ENCODE measurements at regions not wholly inside any gene's neighbourhood (a gene's known extent, or its start where the extent isn't known, plus 50 kb on each side); places are given as distances from the start of the nearest gene placed in this dataset.

DNA sequence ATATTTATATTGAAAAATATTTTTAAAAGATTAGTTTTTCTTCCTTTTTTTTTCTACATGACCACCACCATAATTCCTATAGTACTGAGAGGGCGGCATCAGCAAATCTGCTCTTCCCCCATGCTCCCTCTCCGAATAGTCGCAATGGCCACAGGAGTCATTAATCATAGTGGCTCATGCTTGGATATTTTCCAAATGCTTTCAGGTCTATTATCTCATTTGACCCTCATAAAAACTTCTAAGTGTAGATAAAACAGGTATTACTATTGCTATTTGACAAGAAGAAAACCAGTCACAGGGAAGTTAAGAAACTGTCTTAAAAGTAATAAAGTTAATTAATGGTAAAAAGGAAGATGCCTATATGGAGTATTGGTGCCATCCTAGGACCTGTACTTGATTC lies 440.7 kb downstream of the CMPK2 start:
- no peak for DNase-seq

DNA sequence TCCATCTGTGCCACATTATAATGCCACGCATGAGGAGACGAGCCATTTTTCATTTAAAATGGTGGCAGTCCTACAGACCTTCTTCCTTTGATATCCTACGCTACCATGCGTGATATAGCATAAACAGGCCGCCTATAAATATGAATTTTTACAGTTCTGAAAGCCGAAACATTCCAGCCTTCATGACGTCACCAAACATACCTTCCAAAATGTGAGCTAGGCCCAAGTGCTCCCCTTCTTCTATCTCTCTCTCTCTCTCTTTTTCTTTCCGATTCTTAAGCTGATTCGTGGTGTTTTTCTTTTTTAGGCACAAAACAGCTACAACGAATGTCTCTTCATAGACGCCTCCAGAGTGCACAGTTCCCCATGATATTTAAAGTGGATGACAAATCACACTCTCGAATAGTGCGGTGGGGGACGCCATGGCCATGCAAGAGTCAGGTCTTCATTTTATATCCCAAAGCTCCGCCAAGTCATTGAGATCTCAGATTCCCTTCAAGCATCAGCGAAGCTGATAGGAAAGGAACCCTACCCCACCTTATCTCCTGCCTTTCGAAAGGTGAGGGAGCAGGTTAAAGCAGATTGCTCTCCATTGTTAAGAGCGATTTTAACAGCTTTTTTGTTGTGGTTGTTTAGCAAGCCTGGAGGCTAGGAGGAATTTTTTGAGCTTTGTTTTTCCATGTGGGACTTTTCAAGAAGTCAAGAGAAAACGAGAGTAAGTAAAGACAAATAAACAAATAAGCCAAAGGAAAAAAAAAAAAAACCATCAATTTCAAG lies 436.3 kb downstream of the CMPK2 start:
- DNase-seq = no peak

DNA sequence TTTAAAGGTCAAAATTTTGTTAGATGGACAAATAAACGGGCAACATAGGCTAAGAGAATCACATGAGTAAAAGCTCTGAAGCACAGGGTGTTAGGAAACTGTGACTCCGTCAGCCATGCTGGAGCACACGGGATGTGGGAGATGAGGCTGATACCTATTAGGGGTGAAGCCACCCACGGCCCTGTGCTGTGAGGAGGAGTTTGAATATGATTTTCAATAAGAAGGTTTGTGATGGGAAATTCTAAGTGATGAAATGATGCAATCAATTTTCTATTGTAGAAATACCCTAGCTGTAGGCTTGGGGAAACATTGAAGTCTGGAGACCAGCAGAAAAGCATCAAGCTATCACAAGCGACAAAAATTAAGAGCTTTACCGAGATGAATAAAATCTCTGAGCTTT lies 431.3 kb downstream of the CMPK2 start:
- no peak for DNase-seq

GRCh38 chr2:6441800-6442199 lies 423.9 kb downstream of the CMPK2 start:
- no peak for DNase-seq

DNA sequence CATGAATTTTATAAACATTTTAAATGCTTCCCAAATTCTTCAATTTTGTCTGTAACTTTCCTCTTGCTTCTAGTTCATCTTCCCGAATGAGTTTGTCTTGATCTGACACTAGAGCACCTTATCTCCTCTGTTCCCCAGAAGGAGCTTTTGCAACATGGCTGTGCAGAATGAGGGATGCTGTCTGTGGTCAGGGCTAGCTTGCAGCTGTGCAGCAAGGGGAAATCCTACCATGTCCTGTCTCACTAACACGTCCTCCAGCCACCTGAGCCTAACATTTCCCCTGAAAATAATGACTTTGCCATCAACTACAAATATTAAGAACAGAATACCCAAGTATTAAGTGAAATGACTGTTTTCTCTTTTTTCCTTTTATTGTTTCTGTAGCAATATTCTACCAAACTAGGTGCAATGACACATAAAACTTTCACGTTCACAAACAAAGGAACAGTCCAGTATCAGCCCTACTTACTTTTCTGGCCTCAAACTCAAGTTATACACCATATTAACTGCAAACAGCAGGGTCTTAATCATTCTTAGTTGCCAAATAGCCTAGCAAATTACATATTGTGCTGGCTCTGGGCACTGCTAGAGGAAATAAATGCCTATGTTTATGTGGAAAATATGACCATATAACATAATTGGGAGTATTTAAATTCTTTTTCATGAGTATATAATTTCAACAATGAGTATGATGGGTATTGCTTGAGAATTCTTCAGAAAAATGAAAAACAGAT lies 423.3 kb downstream of the CMPK2 start:
- no peak for DNase-seq

DNA sequence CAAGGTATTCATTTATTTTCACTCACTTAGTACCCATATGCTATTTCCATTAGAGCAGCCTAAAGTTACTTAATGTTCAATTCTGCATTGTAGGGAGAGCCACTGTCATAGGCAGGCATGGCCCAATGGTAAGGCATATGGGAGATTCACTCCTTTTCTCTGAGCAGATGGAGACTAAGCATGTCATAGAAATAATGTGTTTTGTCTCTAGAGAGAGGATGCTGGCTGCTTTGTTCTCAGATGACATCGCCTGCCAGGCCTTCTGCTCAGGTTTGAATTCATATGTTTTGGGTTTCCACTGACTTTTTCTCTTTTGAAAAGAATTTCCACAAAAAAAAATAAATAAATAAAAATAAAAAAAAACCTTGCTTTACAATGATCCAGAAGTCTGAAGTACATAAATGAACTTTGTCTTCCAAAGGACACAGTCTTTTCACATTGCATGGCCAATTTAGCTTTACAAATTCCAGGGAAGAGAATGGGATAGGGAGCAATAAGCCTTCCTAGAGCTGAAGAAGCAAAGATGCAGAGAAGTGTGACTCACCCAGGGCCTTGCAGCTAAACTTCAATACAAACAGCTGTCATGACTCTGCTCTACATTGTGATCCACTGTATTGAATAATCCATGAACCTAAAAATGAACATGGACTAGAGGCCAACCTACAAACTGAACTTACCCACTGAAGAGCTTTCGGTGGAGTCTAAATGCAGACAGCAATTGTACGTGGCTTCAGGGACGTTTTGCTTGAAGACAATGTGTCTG lies 422.5 kb downstream of the CMPK2 start:
- DNase-seq = no peak

GRCh38 chr2:6444514-6444913 lies 421.2 kb downstream of the CMPK2 start:
- no peak for DNase-seq

DNA sequence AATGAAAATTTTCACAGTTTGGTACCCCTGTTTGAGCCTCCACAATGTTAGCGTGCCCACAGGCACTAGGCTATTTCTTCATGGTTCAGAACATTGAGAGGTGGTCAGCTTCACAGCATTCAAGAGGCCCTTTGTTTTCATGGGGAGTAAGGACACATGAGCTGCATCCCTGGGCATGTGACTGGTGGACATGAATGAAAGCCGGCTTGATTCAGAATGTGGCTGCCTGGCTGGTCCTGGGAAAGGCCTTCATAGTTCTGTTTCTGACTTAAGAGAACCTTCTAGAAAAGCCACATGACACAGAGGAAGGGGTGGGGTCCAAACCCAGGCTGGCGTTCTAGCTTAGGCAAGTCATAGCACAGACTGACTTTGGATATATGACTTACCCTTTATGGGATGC lies 420.6 kb downstream of the CMPK2 start:
- no peak for DNase-seq

- no peak for DNase-seq
Measured at GRCh38 chr2:6446938-6447608, 418.6 kb downstream of the CMPK2 start.

- DNase-seq = no peak
Measured at GRCh38 chr2:6448893-6449292, 416.8 kb downstream of the CMPK2 start.

GRCh38 chr2:6449343-6449742 lies 416.4 kb downstream of the CMPK2 start:
- no peak for DNase-seq

- no peak for DNase-seq
Measured at GRCh38 chr2:6452702-6453481, 412.8 kb downstream of the CMPK2 start.

- no peak for DNase-seq
Measured at GRCh38 chr2:6454286-6454990, 411.3 kb downstream of the CMPK2 start.

- no peak for DNase-seq
Measured at GRCh38 chr2:6459138-6459537, 406.6 kb downstream of the CMPK2 start.

DNA sequence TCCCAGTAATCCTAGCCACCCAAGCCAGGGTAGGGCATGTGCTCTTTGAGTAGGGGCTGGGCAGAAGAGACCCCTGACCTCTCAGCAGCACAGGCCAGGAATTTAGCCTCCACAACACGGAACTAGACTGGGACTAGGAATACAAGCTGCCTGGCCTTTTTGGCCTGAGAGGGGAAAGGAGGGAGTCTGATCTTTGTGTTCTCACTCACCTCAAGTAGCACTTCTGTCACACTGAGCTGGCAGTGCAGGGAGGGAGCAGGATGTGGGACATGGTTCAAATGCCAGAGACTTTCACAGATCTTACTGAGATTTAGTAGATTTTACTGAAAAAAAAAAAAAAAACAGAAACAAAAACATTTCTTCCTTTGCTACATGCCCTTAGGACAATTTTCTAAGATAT lies 395.2 kb downstream of the CMPK2 start:
- DNase-seq = no peak

DNA sequence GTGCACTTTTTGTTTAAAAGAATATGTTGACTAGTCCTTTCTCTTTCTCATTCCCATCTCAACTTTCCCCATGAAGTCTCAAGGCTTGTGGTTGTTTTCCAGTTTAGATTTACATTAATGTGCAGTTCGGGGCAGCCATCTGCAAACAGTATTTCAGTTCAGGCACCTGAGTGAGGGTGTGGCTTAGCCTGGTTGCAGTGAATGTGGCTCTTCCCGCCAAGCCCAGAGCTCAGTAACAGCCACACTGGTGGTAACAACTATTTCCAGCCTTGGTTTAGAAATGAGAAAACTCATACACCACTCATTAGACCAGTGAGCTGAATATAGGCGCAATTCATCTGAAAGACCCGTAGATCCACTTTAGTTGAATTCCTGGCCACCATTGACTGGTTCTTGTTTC lies 394.3 kb downstream of the CMPK2 start:
- DNase-seq = no peak

DNA sequence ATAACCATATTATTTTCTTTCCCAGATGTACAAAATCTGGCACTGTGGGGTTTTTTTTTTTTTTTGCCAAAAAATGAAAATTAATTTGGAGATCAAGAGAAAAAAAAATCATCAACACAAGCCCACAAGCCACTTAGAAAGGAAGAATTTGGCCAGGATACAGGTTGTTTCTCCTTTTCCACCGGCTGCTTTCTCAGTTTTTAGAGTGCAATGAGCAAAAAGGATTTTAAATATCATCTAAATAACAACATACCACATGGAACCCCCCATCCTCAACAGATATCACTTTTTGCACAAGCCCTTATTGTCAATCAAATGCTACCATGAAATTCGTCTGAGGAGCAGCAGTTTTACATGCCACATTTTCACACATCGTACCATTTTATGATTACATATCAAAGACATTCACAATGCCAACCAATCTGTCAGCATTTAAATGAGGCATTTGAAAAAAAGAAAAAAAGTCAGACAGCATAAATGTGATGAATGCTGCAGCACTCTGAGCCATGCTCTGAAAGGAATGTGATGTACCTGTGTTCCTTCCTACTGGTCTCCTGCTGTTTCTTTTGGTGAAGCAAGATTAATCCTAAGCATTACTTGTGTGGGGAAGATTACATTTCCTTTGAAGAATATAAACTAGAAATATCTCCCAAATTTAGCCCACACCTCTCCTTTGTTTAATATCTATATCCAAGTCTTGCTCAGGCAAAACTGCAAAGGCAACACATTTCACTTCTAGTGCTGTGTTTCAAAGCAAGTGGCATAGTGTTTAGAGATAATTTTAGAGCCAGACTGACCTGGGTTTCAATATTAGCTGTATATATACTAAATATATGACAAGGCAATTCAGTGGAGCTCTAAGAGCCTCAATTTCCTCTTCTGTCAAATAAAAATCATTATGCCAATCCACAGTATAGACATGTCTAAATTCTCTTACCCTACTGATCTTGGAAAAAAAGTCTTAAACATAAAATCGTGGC lies 391.3 kb downstream of the CMPK2 start:
- DNase-seq = no peak

- DNase-seq = no peak
Measured at GRCh38 chr2:6475155-6475940, 390.4 kb downstream of the CMPK2 start.

GRCh38 chr2:6480514-6480913 lies 385.2 kb downstream of the CMPK2 start:
- no peak for DNase-seq

GRCh38 chr2:6482256-6482655 lies 383.5 kb downstream of the CMPK2 start:
- no peak for DNase-seq
